Tibial nerve (tissue), 4 donors: ENCODE measurements at regions not wholly inside any gene's neighbourhood (a gene's known extent, or its start where the extent isn't known, plus 50 kb on each side); places are given as distances from the start of the nearest gene placed in this dataset.

Experiments used
- DNase-seq, 2 donors: peaks; one replicate each; pipeline ENCODE4 v3.0.0-alpha.2; 2019; ENCODE audit warnings: low spot score in 2 of 2
- H3K27ac ChIP-seq, 4 donors: fragments of 200-600 bp; sonication (generic) in 3 of 4; one replicate each; pipeline ENCODE4 v1.5.1; 2017 to 2019; ENCODE audit warnings: mild to moderate bottlenecking in 1 of 4
- H3K27me3 ChIP-seq, 2 donors: fragments of 200-600 bp; sonication (generic) in 1 of 2; one replicate each; pipeline versions ENCODE4 v1.5.1 to v1.6.0; 2017 to 2019
- H3K36me3 ChIP-seq, 3 donors: fragments of 200-600 bp; sonication (generic); one replicate each; pipeline ENCODE4 v1.5.1; 2018 to 2019
- H3K4me1 ChIP-seq, 4 donors: fragments of 200-600 bp; sonication (generic) in 3 of 4; one replicate each; pipeline ENCODE4 v1.5.1; 2017 to 2019
- H3K4me3 ChIP-seq, 4 donors: fragments of 200-600 bp; sonication (generic) in 3 of 4; one replicate each; pipeline ENCODE4 v1.5.1; 2017 to 2019; ENCODE audit warnings: mild to moderate bottlenecking in 1 of 4, moderate library complexity in 1 of 4
- H3K9me3 ChIP-seq, 4 donors: fragments of 200-600 bp; sonication (generic) in 3 of 4; one replicate each; pipeline ENCODE4 v1.5.1; 2017 to 2019
- EP300 ChIP-seq, 2 donors: sonication (generic); formaldehyde crosslinking; IDR thresholded peaks; one replicate each; pipeline ENCODE4 v1.6.1; 2017; ENCODE audit warnings: antibody characterized with exemption in 2 of 2, mild to moderate bottlenecking in 1 of 2
- POLR2A ChIP-seq, 2 donors: fragments of 450-650 bp; IDR thresholded peaks; one replicate each; pipeline ENCODE4 v1.6.1; 2017; ENCODE audit warnings: antibody characterized with exemption in 2 of 2, mild to moderate bottlenecking in 2 of 2, moderate library complexity in 2 of 2
- WGBS, 2 donors: methylation state at CpG; one replicate each; pipeline ENCODE4 v1.1.5; 2018; 5-methylcytosine and 5-hydroxymethylcytosine counted together
- TF ChIP-seq, protein P1 (sequence below), 5 experiments: fragments of 200-600 bp in 3 of 5; fragments of 450-650 bp in 2 of 5; sonication (generic) in 3 of 5; IDR thresholded peaks; one replicate each; pipeline ENCODE4 v1.5.1; 2016 to 2019; ENCODE audit warnings: antibody characterized with exemption in 5 of 5, mild to moderate bottlenecking in 3 of 5, moderate library complexity in 2 of 5

DNA sequence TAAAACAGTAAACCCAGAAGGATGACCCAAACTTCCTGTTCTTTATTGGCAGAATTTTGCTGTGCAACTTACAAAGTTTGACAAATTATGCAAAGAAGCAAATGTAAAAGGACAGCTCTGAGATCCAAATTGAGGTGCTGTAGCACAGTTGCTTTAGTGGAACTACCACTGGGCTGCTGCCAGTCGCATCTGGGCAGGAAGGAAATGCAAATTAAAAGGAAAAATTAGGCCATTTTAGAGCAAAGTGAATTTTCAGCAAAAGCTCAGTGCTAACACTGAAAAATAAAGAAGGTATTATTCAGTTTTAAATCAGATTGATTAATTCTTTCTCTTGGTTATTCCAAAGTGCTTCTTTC is 104.5 kb downstream of the ZMAT3 start:
- no peaks in the 10 kb centered on the region for H3K36me3 ChIP-seq
- peaks cover 0 to 17% (median 5%) of the 10 kb centered on the region in 4 donors for H3K4me1 ChIP-seq
- peak overlapping the region in 2 of 4 donors; percentile 14 to 22 for H3K4me3 ChIP-seq
- DNase-seq: no peak
- TF ChIP-seq POLR2A (IDR thresholded peaks at IDR 0.05) (no peak), EP300 (IDR thresholded peaks at IDR 0.05) (no peak)
- TF ChIP-seq, protein P1, sequence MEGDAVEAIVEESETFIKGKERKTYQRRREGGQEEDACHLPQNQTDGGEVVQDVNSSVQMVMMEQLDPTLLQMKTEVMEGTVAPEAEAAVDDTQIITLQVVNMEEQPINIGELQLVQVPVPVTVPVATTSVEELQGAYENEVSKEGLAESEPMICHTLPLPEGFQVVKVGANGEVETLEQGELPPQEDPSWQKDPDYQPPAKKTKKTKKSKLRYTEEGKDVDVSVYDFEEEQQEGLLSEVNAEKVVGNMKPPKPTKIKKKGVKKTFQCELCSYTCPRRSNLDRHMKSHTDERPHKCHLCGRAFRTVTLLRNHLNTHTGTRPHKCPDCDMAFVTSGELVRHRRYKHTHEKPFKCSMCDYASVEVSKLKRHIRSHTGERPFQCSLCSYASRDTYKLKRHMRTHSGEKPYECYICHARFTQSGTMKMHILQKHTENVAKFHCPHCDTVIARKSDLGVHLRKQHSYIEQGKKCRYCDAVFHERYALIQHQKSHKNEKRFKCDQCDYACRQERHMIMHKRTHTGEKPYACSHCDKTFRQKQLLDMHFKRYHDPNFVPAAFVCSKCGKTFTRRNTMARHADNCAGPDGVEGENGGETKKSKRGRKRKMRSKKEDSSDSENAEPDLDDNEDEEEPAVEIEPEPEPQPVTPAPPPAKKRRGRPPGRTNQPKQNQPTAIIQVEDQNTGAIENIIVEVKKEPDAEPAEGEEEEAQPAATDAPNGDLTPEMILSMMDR (IDR thresholded peaks at IDR 0.05): no peak
- H3K9me3 ChIP-seq: no peaks in the 10 kb centered on the region
- WGBS, 2 donors: 33 to 42% methylated on average over 1 of the region's 1 CpG
- peak overlapping the region in 1 of 4 donors; percentile 32 for H3K27ac ChIP-seq
- H3K27me3 ChIP-seq: no peaks in the 10 kb centered on the region

GRCh38 chr3:178966299-178967176 is 105.1 kb downstream of the ZMAT3 start:
- DNase-seq: peak in 1 of 2 donors; percentile 18
- no peak for TF ChIP-seq POLR2A (IDR thresholded peaks at IDR 0.05)
- TF ChIP-seq EP300 (IDR thresholded peaks at IDR 0.05): peak in 1 of 2 donors; percentile 23
- TF ChIP-seq, protein P1 (IDR thresholded peaks at IDR 0.05): peak in 4 of 5 experiments; percentile 17 to 37 (median 33)
- Histone ChIP-seq H3K4me1 (peaks cover 0 to 17% (median 5%) of the 10 kb centered on the region in 4 donors), H3K27me3 (no peaks in the 10 kb centered on the region), H3K36me3 (no peaks in the 10 kb centered on the region), H3K9me3 (no peaks in the 10 kb centered on the region), H3K27ac (peak overlapping the region in 1 of 4 donors; percentile 32), H3K4me3 (peak overlapping the region in 2 of 4 donors; percentile 14 to 22)
- 18 to 25% methylated on average over 6 of the region's 6 CpGs for WGBS, 2 donors

GRCh38 chr3:178964551-178964950 is 107.1 kb downstream of the ZMAT3 start:
- no peaks in the 10 kb centered on the region for H3K9me3 ChIP-seq
- H3K4me1 ChIP-seq: peaks cover 0 to 17% (median 5%) of the 10 kb centered on the region in 4 donors
- no peak overlapping the region for H3K27ac ChIP-seq
- no peaks in the 10 kb centered on the region for H3K27me3 ChIP-seq
- DNase-seq: no peak
- WGBS, 2 donors: 45 to 52% methylated on average over 4 of the region's 4 CpGs
- H3K36me3 ChIP-seq: no peaks in the 10 kb centered on the region
- no peak for TF ChIP-seq EP300 (IDR thresholded peaks at IDR 0.05)
- TF ChIP-seq POLR2A (IDR thresholded peaks at IDR 0.05): no peak
- TF ChIP-seq, protein P1 (IDR thresholded peaks at IDR 0.05): no peak
- no peak overlapping the region for H3K4me3 ChIP-seq

DNA sequence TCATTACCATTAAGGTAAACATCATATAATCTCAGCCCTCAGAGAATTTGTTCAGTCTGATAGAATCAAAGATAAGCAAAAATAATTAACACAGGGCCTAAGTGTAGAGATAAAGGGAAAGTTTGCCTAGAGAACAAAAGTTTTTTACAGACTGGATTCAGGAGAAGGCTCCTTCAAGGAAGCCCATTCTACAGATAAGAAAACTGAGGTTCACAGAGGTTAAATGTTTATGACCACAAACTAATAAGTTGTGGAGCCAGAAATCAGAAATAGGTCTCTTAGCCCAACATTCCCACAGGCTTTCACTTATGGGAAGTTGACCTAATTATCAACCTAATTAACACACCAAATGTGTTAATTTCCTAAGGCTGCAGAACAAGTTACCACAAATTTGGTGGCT is 110.7 kb downstream of the ZMAT3 start:
- no peak overlapping the region for H3K4me3 ChIP-seq
- H3K36me3 ChIP-seq: no peaks in the 10 kb centered on the region
- TF ChIP-seq, protein P1 (IDR thresholded peaks at IDR 0.05): no peak
- TF ChIP-seq EP300 (IDR thresholded peaks at IDR 0.05) (no peak), POLR2A (IDR thresholded peaks at IDR 0.05) (no peak)
- H3K9me3 ChIP-seq: no peaks in the 10 kb centered on the region
- H3K4me1 ChIP-seq: no peaks in the 10 kb centered on the region
- no peak for DNase-seq
- no peak overlapping the region for H3K27ac ChIP-seq
- H3K27me3 ChIP-seq: no peaks in the 10 kb centered on the region

GRCh38 chr3:178960181-178960580 is 111.4 kb downstream of the ZMAT3 start:
- H3K27ac ChIP-seq: no peak overlapping the region
- 35 to 41% methylated on average over 3 of the region's 3 CpGs for WGBS, 2 donors
- H3K36me3 ChIP-seq: no peaks in the 10 kb centered on the region
- TF ChIP-seq EP300 (IDR thresholded peaks at IDR 0.05) (no peak), POLR2A (IDR thresholded peaks at IDR 0.05) (no peak)
- TF ChIP-seq, protein P1 (IDR thresholded peaks at IDR 0.05): no peak
- H3K27me3 ChIP-seq: no peaks in the 10 kb centered on the region
- DNase-seq: no peak
- no peaks in the 10 kb centered on the region for H3K9me3 ChIP-seq
- H3K4me3 ChIP-seq: no peak overlapping the region
- H3K4me1 ChIP-seq: no peaks in the 10 kb centered on the region
